GM12878 (cell line): ENCODE measurements at regions not wholly inside any gene's neighbourhood (a gene's known extent, or its start where the extent isn't known, plus 50 kb on each side); places are given as distances from the start of the nearest gene placed in this dataset.

ENCODE experiments used
- CREB1 ChIP-seq: IDR thresholded peaks from 2 replicates; pipeline ENCODE4 v1.6.1; 2012; ENCODE audit warnings: low read depth, mild to moderate bottlenecking, inconsistent platforms
- TF ChIP-seq, protein P1 (sequence below): IDR thresholded peaks from 2 replicates; pipeline ENCODE4 v1.6.1; 2011; ENCODE audit warnings: low read depth, low read length, improper control_type of control experiment, borderline replicate concordance

DNA sequence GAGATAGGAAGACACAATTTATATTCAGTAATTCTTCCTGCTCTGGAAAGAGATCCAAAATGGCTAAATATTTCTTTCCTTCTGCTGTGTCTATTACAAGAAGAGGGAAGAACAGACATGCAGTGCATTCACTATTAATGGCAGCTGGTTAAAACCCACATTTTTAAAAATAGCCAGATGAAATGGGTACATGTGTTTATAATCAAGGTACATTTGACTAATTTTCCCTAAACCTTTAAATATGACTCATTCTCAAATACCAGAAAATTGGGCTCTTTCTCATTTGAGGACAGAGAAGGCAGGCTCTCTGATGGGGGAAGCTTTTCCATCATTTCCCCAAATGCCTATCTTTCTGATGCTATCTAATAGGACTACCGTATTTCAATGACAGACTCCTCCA is 215.7 kb upstream of the HABP2 start:
- no peak for TF ChIP-seq CREB1
- TF ChIP-seq, protein P1, sequence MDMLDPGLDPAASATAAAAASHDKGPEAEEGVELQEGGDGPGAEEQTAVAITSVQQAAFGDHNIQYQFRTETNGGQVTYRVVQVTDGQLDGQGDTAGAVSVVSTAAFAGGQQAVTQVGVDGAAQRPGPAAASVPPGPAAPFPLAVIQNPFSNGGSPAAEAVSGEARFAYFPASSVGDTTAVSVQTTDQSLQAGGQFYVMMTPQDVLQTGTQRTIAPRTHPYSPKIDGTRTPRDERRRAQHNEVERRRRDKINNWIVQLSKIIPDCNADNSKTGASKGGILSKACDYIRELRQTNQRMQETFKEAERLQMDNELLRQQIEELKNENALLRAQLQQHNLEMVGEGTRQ = no peak
